Neuronal stem cell (in vitro differentiated cells): ENCODE measurements at regions not wholly inside any gene's neighbourhood (a gene's known extent, or its start where the extent isn't known, plus 50 kb on each side); places are given as distances from the start of the nearest gene placed in this dataset.

Experiments
- DNase-seq: peaks from one replicate; pipeline ENCODE4 v3.0.0-alpha.2; 2013; ENCODE audit warnings: low spot score
- H2AFZ ChIP-seq: one replicate; pipeline ENCODE4 v1.6.1; 2013; ENCODE audit warnings: mild to moderate bottlenecking, low read length, inconsistent platforms
- H2AK5ac ChIP-seq: 2 replicates; pipeline ENCODE4 v1.6.1; 2013; ENCODE audit warnings: low read depth, mild to moderate bottlenecking, inconsistent platforms, low read length, moderate library complexity, mixed read lengths
- H2BK120ac ChIP-seq: 2 replicates; pipeline ENCODE4 v1.6.1; 2013; ENCODE audit warnings: low read depth, mild to moderate bottlenecking, inconsistent platforms, low read length, moderate library complexity, mixed read lengths
- H2BK12ac ChIP-seq: one replicate; pipeline ENCODE4 v1.6.1; 2013; ENCODE audit warnings: low read length, inconsistent platforms
- H2BK15ac ChIP-seq: 2 replicates; pipeline ENCODE4 v1.6.1; 2013; ENCODE audit warnings: mild to moderate bottlenecking, low read length, inconsistent platforms, mixed read lengths
- H2BK5ac ChIP-seq: one replicate; pipeline ENCODE4 v1.6.1; 2013; ENCODE audit warnings: inconsistent platforms, mild to moderate bottlenecking, low read length, moderate library complexity
- H3K14ac ChIP-seq: one replicate; pipeline ENCODE4 v1.6.1; 2013; ENCODE audit warnings: low read length, inconsistent platforms
- H3K18ac ChIP-seq: 2 replicates; pipeline ENCODE4 v1.6.1; 2013; ENCODE audit warnings: low read length, inconsistent platforms
- H3K23ac ChIP-seq: 2 replicates; pipeline ENCODE4 v1.6.1; 2013; ENCODE audit warnings: low read depth, mild to moderate bottlenecking, mixed read lengths, low read length, inconsistent platforms; ENCODE audit not compliant: poor library complexity
- H3K27ac ChIP-seq: replicated peaks from 3 replicates; pipeline ENCODE4 v1.5.1; 2013; ENCODE audit warnings: low read length, inconsistent platforms
- H3K27me3 ChIP-seq, 3 experiments: 2 replicates each; pipeline ENCODE4 v1.6.1; 2013; ENCODE audit warnings: low read length in 3 of 3, mild to moderate bottlenecking in 2 of 3, inconsistent platforms in 1 of 3, low read depth in 1 of 3, mixed read lengths in 1 of 3, moderate library complexity in 1 of 3; ENCODE audit not compliant: control insufficient read depth in 3 of 3, insufficient read depth in 3 of 3
- H3K36me3 ChIP-seq, 2 donors: replicated peaks in 1 of 2; 2 replicates each; pipeline ENCODE4 v1.6.1; 2013; ENCODE audit warnings: low read length in 2 of 2; ENCODE audit not compliant: control insufficient read depth in 2 of 2, insufficient read depth in 2 of 2
- H3K4ac ChIP-seq: 2 replicates; pipeline ENCODE4 v1.6.1; 2013; ENCODE audit warnings: inconsistent platforms, mild to moderate bottlenecking, low read length, moderate library complexity
- H3K4me1 ChIP-seq, 2 donors: 1 replicate in 1 of 2; 2 replicates in 1 of 2; pipeline ENCODE4 v1.6.1; 2013; ENCODE audit warnings: low read length in 2 of 2, low read depth in 1 of 2; ENCODE audit not compliant: control insufficient read depth in 2 of 2, insufficient read depth in 1 of 2
- H3K4me2 ChIP-seq: one replicate; pipeline ENCODE4 v1.6.1; 2013; ENCODE audit warnings: mild to moderate bottlenecking, low read length, inconsistent platforms; ENCODE audit not compliant: insufficient read depth, poor library complexity, severe bottlenecking
- H3K4me3 ChIP-seq, 2 donors: 2 replicates each; pipeline ENCODE4 v1.5.1; 2013; ENCODE audit warnings: low read length in 2 of 2, mild to moderate bottlenecking in 2 of 2, inconsistent platforms in 1 of 2, moderate library complexity in 1 of 2
- H3K79me1 ChIP-seq: one replicate; pipeline ENCODE4 v1.6.1; 2013; ENCODE audit warnings: low read depth, mild to moderate bottlenecking, inconsistent platforms, low read length, moderate library complexity
- H3K9ac ChIP-seq: one replicate; pipeline ENCODE4 v1.6.1; 2013; ENCODE audit warnings: mild to moderate bottlenecking, low read depth, low read length, inconsistent platforms; ENCODE audit not compliant: poor library complexity
- H3K9me3 ChIP-seq, 2 donors: replicated peaks in 1 of 2; 2 replicates each; pipeline versions ENCODE3 to v1.6.1; 2013; ENCODE audit warnings: low read length in 2 of 2, mild to moderate bottlenecking in 2 of 2, inconsistent platforms in 1 of 2, low read depth in 1 of 2, mixed read lengths in 1 of 2, moderate library complexity in 1 of 2; ENCODE audit not compliant: control insufficient read depth in 2 of 2, insufficient read depth in 1 of 2
- H4K8ac ChIP-seq: one replicate; pipeline ENCODE4 v1.6.1; 2013; ENCODE audit warnings: low read depth, mild to moderate bottlenecking, inconsistent platforms, low read length, moderate library complexity
- H4K91ac ChIP-seq: one replicate; pipeline ENCODE4 v1.6.1; 2013; ENCODE audit warnings: low read length, low read depth, mild to moderate bottlenecking, inconsistent platforms; ENCODE audit not compliant: poor library complexity
- WGBS, 2 donors: extraction: QIAGEN DNeasy Blood & Tissue Kit; methylation state at CpG; one replicate each; pipeline ENCODE4 v1.1.7; 2013; ENCODE audit warnings: missing lambda C conversion rate in 2 of 2, mixed read lengths in 1 of 2; ENCODE audit not compliant: insufficient read length in 2 of 2, insufficient replicate concordance in 1 of 2; ENCODE audit errors: extremely low coverage in 2 of 2; 5-methylcytosine and 5-hydroxymethylcytosine counted together

DNA sequence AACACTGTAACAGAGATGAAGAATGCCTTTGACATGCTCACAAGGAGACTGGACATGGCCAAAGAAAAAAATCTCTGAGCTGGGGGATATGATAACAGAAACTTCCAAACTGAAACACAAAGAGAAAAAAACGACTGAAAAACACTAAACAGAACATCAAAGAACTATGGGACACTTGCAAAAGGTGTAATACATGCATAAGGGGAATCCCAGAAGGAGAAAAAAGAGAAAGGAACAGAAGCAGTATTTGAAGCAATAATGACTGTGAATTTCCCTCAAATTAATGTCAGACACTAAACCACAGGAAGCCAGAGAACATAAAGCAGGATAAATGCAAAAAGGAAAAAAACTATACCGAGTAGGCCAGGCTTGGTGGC is 117.4 kb upstream of the ARID1B start:
- Histone ChIP-seq H4K91ac (no peak overlapping the region), H4K8ac (no peak overlapping the region), H2BK12ac (no peak overlapping the region), H2AK5ac (no peak overlapping the region), H2BK120ac (no peak overlapping the region), H3K4me1 (peaks cover 0 to 15% of the 10 kb centered on the region in 2 donors), H3K9me3 (peaks cover 0 to 4% of the 10 kb centered on the region in 2 donors), H3K36me3 (no peaks in the 10 kb centered on the region), H3K4ac (no peak overlapping the region), H2BK15ac (no peak overlapping the region), H3K4me2 (no peak overlapping the region), H3K79me1 (no peaks in the 10 kb centered on the region), H3K27ac (no peak overlapping the region), H3K27me3 (no peaks in the 10 kb centered on the region), H3K18ac (no peak overlapping the region), H2BK5ac (no peak overlapping the region), H3K14ac (no peak overlapping the region), H3K4me3 (no peak overlapping the region), H2AFZ (no peak overlapping the region), H3K23ac (no peak overlapping the region), H3K9ac (no peak overlapping the region)
- WGBS, 2 donors = no CpG with 5 or more reads among the region's 2 CpGs
- no peak for DNase-seq

DNA sequence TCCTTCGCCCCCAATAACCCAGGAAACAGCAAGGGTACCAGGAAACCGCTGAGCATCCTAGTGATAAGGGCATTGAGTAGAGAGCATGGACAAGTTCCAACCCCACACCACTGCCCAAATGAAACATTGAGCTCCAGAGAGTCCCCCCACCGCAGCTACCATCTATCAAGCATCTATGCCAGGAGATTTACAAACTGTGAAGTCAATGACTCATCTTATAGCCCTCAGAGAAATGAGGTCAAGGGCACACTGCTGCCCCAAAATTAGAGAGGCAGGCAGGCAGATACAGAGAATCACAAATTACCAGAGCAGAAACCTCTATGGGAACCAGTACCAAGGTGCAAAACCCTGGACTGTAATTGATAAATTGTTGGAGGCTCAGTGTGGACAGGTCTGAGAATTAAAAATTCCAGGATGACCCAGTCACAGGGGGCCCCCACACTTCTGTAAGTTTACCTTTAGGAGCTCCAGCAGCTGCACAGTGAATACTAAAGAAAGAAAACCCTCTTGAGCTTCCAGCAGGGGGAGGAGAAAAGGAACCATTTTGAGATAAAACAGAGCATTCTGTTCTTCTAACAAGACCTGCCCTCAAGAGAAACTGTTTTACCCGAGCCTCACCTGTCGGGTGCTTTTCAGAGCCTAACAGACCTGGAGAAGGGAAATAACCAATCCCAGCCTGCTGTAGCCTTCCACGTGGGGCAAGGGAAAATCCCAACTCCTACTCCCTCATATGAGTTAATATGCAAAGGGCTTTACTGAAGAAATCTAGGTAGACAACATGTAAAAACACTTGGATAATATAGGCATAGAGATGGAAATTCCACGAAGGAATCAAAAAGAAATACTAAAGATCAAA is 118.0 kb upstream of the ARID1B start:
- Histone ChIP-seq H3K4me1 (peaks cover 0 to 15% of the 10 kb centered on the region in 2 donors), H2AFZ (no peak overlapping the region), H3K27ac (no peak overlapping the region), H3K9ac (no peak overlapping the region), H3K79me1 (no peaks in the 10 kb centered on the region), H2BK12ac (no peak overlapping the region), H2BK120ac (no peak overlapping the region), H3K4me2 (no peak overlapping the region), H3K4ac (no peak overlapping the region), H3K36me3 (no peaks in the 10 kb centered on the region), H3K18ac (no peak overlapping the region), H4K8ac (no peak overlapping the region), H4K91ac (no peak overlapping the region), H2BK5ac (no peak overlapping the region), H3K4me3 (no peak overlapping the region), H3K9me3 (peaks cover 0 to 4% of the 10 kb centered on the region in 2 donors), H3K27me3 (no peaks in the 10 kb centered on the region), H2BK15ac (no peak overlapping the region), H3K14ac (no peak overlapping the region), H2AK5ac (no peak overlapping the region), H3K23ac (no peak overlapping the region)
- WGBS, 2 donors = no CpG with 5 or more reads among the region's 7 CpGs
- no peak for DNase-seq

DNA sequence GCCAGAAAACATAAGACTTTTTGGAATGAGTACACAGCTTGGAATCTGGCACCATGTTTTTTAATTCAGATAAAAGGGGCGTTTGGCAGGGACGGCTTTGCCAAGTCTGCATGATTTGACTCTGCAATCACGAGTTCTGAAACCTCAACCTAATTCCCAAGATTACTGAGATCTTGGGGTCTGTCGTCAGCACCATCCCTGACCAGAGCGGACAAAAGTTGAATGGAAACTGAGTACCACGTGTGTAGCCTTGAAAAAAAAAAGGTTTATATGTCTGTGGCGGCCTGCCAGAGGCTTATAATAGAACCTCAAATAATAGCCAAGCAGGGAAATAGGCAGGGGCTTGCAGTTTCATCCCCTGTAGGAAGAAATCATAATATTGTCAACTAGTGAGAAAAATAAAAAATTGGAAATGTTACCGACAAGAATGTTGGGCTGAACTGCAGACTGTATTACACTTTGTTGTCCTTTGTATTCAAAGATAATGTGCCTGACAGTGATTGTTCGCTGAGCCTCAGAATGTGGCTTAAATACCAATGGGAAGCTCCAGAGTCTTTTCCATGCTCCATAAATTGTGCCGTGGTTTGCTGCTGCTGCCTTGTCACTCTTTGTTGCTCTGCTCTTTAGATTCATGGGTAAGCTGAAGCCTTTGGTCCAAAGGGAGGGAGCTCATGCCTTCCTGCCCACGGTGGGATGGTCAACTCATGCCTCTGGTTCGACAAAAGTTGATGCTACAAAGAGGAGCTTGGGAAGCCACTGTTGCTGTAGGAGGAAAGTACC is 118.8 kb upstream of the ARID1B start:
- Histone ChIP-seq H3K23ac (no peak overlapping the region), H2BK120ac (no peak overlapping the region), H3K14ac (no peak overlapping the region), H3K27me3 (no peaks in the 10 kb centered on the region), H3K4ac (no peak overlapping the region), H3K9me3 (peaks cover 0 to 4% of the 10 kb centered on the region in 2 donors), H4K8ac (no peak overlapping the region), H3K27ac (no peak overlapping the region), H2BK12ac (no peak overlapping the region), H2BK5ac (no peak overlapping the region), H3K9ac (no peak overlapping the region), H2AFZ (no peak overlapping the region), H3K18ac (no peak overlapping the region), H3K4me2 (no peak overlapping the region), H2BK15ac (no peak overlapping the region), H2AK5ac (no peak overlapping the region), H3K79me1 (no peaks in the 10 kb centered on the region), H4K91ac (no peak overlapping the region), H3K36me3 (no peaks in the 10 kb centered on the region), H3K4me1 (peaks cover 0 to 15% of the 10 kb centered on the region in 2 donors), H3K4me3 (no peak overlapping the region)
- DNase-seq = no peak
- WGBS, 2 donors = no CpG with 5 or more reads among the region's 12 CpGs

DNA sequence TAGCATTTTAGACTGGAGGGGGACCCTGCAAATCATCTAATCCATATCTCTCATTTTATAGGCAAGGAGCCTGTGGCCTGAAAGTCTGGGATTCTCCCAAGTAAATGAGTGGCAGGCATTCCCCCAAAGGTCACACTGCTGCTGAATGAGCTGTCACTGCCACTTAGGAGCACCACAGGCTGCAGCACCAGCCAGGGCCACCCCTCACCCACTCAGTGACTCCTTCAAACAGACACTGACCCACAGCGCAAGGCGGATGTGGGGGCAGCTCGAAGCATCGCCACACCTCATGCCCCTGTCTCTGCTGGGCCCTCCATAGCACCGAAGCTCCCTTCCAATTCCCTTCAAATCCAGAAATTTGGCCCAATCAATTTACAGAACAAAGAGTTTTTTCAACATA is 119.9 kb upstream of the ARID1B start:
- Histone ChIP-seq H3K27ac (no peak overlapping the region), H3K79me1 (no peaks in the 10 kb centered on the region), H3K9me3 (peaks cover 0 to 4% of the 10 kb centered on the region in 2 donors), H2BK15ac (no peak overlapping the region), H2AK5ac (no peak overlapping the region), H2BK120ac (no peak overlapping the region), H3K36me3 (no peaks in the 10 kb centered on the region), H3K18ac (no peak overlapping the region), H3K27me3 (no peaks in the 10 kb centered on the region), H3K23ac (no peak overlapping the region), H4K91ac (no peak overlapping the region), H2BK5ac (no peak overlapping the region), H3K4me1 (peaks cover 0 to 15% of the 10 kb centered on the region in 2 donors), H4K8ac (no peak overlapping the region), H3K14ac (no peak overlapping the region), H2AFZ (no peak overlapping the region), H3K4me3 (no peak overlapping the region), H3K4ac (no peak overlapping the region), H2BK12ac (no peak overlapping the region), H3K4me2 (no peak overlapping the region), H3K9ac (no peak overlapping the region)
- DNase-seq = no peak
- WGBS, 2 donors = no CpG with 5 or more reads among the region's 5 CpGs
